Suppressor macrophage treated with lipopolysaccharide for 4 hours (primary cell): ENCODE measurements at regions not wholly inside any gene's neighbourhood (a gene's known extent, or its start where the extent isn't known, plus 50 kb on each side); places are given as distances from the start of the nearest gene placed in this dataset.

Experiments used
- DNase-seq: peaks from one replicate; pipeline ENCODE4 v3.0.0-alpha.2; 2020

- DNase-seq, result no peak
These were observed 263.4 kb downstream of the PLA2G4A start for GRCh38 chr1:187092104-187092503.

- no peak for DNase-seq
These were observed 267.9 kb downstream of the PLA2G4A start for GRCh38 chr1:187096689-187097088.

- DNase-seq, result no peak
These were observed 281.6 kb downstream of the PLA2G4A start for GRCh38 chr1:187110351-187110750.

- DNase-seq, result no peak
These were observed 286.0 kb downstream of the PLA2G4A start for GRCh38 chr1:187114792-187115191.

GRCh38 chr1:187121661-187122060 lies 292.9 kb downstream of the PLA2G4A start:
- DNase-seq, result no peak

- no peak for DNase-seq
These were observed 293.8 kb downstream of the PLA2G4A start for GRCh38 chr1:187122566-187122965.

GRCh38 chr1:187129132-187129531 lies 300.4 kb downstream of the PLA2G4A start:
- DNase-seq, result no peak

- DNase-seq, result no peak
These were observed 315.0 kb downstream of the PLA2G4A start for GRCh38 chr1:187143783-187144182.

GRCh38 chr1:187146388-187146787 lies 317.6 kb downstream of the PLA2G4A start:
- no peak for DNase-seq

GRCh38 chr1:187151555-187151954 lies 322.8 kb downstream of the PLA2G4A start:
- DNase-seq, result no peak

GRCh38 chr1:187153047-187153446 lies 324.3 kb downstream of the PLA2G4A start:
- DNase-seq, result no peak

GRCh38 chr1:187157115-187157514 lies 328.4 kb downstream of the PLA2G4A start:
- DNase-seq, result no peak

GRCh38 chr1:187157552-187157951 lies 328.8 kb downstream of the PLA2G4A start:
- DNase-seq, result no peak

- no peak for DNase-seq
These were observed 338.8 kb downstream of the PLA2G4A start for GRCh38 chr1:187167555-187167954.

GRCh38 chr1:187168297-187168696 lies 339.5 kb downstream of the PLA2G4A start:
- no peak for DNase-seq

GRCh38 chr1:187185389-187185788 lies 356.6 kb downstream of the PLA2G4A start:
- no peak for DNase-seq

GRCh38 chr1:187197685-187198084 lies 368.9 kb downstream of the PLA2G4A start:
- DNase-seq, result no peak

GRCh38 chr1:187203257-187203656 lies 374.5 kb downstream of the PLA2G4A start:
- no peak for DNase-seq

- DNase-seq, result no peak
These were observed 383.6 kb downstream of the PLA2G4A start for GRCh38 chr1:187212377-187212776.

- no peak for DNase-seq
These were observed 397.6 kb downstream of the PLA2G4A start for GRCh38 chr1:187226396-187226795.

GRCh38 chr1:187228790-187229189 lies 400.0 kb downstream of the PLA2G4A start:
- no peak for DNase-seq

GRCh38 chr1:187229496-187229895 lies 400.7 kb downstream of the PLA2G4A start:
- no peak for DNase-seq

GRCh38 chr1:187234706-187235105 lies 406.0 kb downstream of the PLA2G4A start:
- DNase-seq, result no peak

- no peak for DNase-seq
These were observed 407.4 kb downstream of the PLA2G4A start for GRCh38 chr1:187236199-187236598.

- DNase-seq, result no peak
These were observed 407.9 kb downstream of the PLA2G4A start for GRCh38 chr1:187236676-187237075.

- DNase-seq, result no peak
These were observed 408.8 kb downstream of the PLA2G4A start for GRCh38 chr1:187237542-187237941.
